ENCODE measurements at regions not wholly inside any gene's neighbourhood (a gene's known extent, or its start where the extent isn't known, plus 50 kb on each side); places are given as distances from the start of the nearest gene placed in this dataset.

DNA sequence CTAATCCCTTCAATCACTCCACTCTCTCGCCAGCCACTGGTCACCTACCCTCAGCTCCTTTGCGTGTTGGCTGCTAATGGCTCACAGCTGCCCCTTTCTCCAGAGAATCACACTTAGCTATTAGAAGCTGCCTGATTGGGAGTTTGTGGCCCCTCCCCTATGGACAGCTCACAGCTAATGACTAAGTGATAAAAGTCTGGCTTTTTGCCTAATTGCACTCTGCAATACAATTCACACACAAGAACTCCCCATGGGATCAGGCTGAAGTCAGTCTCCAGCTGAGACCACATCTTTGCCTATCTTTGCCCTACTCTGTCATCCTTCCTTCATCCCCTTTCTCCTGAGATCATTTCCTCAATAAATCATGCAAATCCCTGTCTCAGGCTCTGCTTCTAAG, 701.9 kb upstream of the RAB6C start:
- no peak for DNase-seq (ENCODE audit: low spot score)

DNA sequence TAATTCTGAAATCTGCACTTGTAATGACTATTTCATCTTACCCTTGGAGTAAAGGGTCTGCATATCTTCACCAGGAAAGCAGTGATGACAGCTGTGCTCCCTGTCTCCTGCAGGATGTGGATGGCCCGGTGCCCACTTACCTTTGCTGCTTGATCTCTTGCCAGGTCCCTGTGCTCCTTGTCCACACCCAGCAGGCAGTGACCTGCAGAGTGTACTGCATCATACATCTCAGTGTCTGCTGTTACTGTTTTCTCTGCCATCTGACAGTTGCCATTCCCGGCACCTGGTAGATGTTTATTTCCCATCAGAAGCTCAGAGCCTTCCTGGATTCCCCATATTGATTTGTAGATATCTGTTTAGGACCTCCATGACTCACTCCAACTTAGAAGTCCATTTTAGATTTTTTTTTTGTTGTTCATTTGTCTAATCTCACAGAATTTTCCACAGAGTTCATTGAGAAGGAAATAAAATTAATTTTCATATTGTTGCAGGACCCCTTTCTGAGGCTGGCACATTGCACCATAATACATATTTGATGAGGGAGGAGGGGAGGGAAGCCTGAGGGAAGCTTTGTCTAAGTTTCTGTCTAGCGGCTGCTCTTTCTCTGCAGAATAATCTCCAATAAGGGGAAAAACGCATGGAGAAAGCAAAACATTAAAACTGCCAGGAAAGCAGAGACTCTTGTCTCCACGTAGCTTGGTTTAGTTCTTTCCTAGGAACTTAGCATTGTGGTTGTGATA, 697.5 kb upstream of the RAB6C start:
- DNase-seq (ENCODE audit: low spot score) = no peak

DNA sequence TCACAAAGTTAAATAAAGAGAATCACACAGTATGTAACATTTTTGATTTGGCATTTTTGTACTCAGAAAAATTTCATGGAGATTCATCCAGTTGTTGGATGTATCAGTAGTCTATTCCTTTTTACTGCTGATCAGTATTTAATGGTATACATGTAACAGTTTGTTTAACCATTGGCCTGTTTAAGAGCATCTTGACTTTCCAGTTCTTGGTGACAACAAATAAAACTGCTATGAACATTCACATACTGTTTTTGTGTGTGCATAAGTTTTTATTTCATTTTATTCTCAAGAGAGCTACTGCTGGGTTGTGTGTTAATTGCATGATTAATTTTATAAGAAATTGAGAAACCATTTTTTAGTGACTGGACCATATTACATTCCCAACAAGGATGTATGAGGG, 694.5 kb upstream of the RAB6C start:
- DNase-seq (ENCODE audit: low spot score) = no peak

DNA sequence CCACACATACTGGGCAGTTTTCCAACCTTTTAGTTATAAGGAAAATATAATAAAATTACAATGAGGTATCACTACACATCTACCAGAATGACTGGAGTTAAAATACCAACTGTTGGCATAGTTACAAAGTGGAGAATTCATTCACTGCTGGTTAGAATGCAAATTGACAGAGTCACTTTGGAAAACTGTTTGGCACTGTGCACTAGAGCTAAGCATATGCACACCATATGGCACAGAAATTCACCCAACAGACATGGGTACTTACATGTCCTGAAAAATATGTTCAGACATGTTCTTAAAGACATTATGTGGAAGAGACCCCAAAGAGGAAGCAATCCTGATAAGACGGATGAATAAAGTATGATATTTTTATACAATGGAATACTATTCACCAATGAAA, 686.1 kb upstream of the RAB6C start:
- no peak for DNase-seq (ENCODE audit: low spot score)

DNA sequence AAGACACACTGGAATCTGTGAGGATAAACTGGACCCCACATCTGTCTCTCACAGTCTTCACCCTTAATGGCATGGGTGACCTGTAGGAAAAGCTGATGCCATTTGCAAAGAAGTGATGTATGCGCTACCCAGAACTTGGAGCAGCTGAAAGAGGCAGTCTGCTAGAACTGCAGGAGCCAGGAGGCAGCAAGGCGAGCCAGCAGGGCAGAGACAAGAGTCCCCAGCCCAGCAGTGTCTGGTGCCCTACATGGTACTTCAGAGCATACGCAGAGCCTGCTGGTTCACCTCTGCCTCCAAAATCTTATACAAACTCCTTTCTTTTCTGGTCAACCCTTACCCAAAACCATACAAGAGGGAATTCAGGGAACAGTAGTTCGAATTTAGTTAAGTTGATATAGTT, 683.1 kb upstream of the RAB6C start:
- DNase-seq (ENCODE audit: low spot score) = no peak

DNA sequence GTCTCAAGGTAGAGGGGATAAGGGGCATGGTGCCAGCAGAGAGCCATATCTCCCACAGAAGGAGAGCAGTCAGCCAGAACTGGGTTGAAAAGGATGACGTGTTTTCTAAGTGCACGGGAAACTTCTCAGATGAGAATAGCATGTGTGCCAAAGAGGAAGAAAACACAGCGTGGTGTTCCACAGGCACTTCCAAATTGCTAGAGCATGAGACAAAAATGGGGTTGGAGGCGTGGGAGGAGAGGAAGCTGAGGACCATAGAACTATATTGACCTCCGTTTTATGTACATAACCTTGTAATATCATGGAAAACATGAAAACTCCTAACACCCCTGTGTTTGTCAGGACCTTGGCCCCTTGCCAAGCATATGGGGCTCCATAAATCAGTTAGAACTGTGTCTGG, 682.7 kb upstream of the RAB6C start:
- no peak for DNase-seq (ENCODE audit: low spot score)

DNA sequence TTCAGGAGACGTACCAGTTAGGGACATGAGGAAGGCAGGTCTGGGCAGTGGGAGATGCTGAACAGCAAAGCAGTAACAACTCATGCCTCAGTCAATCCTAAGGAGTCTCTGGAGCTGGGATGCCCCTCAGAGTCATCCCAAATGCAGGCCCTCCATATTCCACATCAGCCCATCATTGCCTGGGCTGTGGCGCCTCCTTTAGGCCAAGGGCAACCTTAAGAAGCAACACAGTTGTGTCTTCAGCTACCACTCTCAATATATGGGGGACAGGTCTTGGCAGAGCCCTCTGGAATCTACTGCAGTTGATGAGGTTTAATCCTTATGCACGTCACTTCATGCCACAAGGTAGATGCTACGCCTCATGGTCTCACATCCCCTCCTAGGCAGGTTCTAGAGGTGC, 682.0 kb upstream of the RAB6C start:
- no peak for DNase-seq (ENCODE audit: low spot score)

DNA sequence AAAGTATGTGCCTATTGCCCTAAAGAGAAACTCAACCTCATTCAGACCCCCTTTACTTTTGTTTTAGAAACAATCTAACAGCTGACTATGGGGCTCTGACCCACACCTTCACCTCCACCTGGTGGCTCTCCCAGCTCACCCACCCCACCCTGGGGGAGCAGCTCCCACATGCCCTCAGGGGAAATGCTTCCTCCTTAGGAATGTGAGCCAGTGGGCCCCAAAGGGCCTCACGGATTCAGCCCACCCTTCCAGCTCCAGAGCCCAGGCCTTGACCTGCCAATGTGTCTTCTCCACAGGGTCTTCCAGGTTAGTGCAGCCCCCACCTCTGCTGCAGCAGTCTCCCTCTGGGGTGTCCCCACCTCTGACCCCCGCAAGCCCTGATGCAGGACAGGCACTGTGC, 680.1 kb upstream of the RAB6C start:
- DNase-seq (ENCODE audit: low spot score) = no peak

DNA sequence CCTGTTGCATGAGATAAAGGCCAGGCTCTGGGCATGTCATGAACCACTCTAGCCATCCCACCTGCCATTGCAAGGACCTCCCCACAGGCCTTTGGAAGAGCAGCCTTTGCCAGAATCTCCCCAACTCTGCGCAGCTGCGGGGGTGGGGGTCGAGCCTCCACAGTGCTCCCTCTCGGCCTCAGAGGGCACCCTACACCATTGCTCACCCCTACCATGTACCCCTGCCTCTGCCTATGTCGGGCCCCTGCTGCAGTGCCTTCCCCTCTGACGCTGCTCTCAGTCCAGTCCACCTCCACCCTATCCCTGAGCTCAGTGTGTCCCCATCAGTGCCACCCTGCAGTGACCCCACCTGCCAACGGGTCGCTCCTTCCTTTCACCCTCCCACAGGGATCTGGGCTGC, 679.7 kb upstream of the RAB6C start:
- DNase-seq (ENCODE audit: low spot score) = no peak

DNA sequence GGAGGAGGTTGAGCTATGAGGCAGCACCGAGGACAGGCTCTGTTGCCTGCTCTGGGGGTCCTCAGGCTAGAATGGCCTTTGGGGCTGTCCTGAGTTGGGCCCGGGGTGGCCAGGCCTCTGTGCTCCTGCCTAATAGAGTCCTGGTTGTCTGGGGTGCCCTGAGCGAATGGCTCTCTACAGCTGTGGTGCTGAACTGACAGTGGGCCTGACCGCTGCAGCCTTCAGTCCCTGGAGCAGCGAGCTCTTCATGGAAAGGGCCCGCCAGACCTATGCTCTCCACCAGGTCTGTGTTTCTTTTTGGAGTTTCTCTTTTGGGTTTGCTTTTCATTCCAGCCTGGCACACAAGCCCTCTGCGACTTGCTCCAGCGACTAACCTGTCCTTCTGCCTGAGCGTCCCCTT, 679.0 kb upstream of the RAB6C start:
- no peak for DNase-seq (ENCODE audit: low spot score)

DNA sequence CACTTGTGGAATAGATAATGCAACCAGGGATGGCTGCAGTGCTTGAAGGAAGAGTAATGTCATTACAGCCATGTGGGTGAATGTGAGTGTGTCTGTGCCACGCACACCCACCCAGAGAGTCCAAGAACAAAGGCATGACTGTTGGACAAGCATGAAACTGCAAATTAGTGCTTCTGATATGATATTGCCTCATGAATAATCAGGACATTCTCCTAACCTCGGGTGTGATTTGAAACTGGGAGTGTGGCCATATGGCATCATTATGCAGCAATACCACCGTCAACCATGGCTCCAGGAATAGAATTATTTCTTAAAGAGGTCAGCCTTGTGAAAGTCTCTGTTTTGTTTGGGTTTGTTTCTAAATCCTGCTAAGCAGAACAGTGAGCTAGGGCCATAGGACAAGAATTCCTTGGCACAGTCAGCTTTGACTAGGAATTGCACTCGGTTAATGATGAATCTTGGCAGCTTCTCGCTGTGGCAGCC, 678.0 kb upstream of the RAB6C start:
- DNase-seq (ENCODE audit: low spot score) = no peak

DNA sequence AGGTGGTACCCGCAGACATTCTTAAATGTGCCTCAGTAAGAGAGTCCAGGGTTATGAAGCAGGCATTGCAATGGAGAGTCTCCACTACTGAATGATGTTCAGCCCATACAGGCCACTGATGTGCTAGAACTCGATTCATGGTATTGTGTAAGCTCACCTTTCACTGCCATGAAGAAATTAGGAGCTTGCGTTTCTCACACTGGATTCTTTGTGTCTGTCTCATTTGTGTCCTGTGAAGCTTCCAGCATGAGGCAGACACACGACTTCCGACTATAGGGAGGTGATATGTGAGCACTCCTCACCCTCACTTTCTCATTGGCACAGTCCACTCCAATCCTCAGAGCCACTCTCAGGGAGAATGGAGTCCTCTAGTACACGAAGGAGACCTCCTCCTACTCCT, 677.4 kb upstream of the RAB6C start:
- no peak for DNase-seq (ENCODE audit: low spot score)

DNA sequence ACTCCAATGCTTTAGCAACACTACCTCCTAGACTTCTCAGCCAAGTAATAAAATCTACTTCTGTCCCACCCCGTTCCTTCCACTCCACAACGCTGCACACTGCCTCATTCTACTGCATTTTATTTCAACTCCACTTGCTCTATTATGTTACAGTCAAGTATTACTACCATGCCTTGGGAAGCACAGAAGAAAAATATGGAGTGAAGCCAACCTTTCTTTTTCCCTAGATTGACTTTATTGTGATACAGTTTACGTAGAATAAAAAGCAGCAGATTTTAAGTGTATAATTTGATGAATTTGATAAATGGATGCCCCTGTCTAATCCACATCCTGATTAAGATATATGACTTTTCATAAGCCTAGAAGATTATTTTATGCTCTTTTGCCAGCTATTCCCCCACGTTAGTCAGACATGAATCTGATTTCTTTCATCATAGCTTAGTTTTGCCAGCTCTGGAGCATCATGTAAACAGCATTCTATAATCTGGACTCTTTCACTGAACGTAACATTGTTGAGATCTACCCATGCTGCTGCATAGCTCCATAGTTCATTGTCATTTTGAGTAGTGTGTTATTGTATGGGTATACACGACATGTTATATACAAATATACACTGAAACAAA, 676.8 kb upstream of the RAB6C start:
- no peak for DNase-seq (ENCODE audit: low spot score)

DNA sequence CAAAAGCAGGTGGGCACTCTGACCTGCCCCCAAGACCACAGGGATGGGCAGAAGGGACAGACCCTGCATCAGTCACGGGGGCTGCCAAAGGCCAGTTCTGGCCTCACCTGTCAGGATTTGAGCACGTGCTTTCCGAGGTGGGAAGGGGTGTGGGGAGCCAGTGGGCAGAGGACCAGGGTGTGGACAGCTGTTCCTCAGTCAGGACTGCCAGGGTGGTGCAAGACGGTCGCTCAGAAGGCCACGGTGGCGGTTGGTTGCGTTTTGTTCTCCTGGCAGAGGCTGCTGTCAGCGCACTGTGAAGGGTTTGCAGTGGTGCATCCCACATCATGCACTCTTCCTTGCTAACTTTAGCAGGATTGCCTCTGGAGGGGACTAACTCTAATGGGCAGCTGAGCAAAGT, 665.3 kb upstream of the RAB6C start:
- no peak for DNase-seq (ENCODE audit: low spot score)

DNA sequence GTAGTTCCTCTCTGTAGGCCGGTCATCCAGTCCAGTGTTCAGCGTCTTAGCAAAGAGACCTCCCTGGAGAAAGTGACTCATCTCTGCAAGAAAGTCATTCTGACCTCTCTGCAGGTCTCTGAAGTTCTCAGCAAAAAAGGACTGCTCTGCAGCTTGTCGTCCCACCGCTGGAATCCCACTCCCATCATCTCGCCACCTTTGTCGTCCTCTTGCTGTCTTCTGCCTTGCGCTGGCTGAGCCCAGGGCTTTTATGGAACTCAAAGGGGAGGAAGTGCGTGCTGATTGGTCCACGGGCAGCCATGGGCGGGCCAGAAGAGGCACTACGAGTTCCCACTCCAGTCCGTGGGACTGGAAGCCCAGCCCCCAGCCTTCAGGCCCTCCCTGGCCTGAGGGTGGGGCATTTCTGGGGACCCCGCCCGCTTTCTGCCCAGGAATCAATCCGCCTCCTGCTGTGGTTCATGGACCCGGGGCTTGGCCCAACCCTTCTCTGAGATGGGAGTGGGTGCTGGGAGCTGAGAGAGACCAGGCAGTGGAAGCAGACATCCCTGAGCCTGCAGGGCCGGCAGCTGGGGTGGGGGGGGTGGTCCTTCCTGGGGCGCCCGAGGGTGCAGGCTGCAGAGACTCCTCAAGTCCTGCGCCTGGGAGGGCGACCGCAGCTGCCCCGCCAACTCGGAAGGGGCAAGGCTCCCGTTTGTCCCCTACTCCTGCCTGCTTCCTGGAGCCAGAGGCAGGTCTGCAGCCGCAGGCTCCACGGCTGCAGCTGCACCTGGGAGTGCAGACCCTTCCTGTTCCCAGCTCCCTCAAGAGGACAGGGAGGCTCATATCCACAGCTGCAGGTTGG, 660.7 kb upstream of the RAB6C start:
- no peak for DNase-seq (ENCODE audit: low spot score)

DNA sequence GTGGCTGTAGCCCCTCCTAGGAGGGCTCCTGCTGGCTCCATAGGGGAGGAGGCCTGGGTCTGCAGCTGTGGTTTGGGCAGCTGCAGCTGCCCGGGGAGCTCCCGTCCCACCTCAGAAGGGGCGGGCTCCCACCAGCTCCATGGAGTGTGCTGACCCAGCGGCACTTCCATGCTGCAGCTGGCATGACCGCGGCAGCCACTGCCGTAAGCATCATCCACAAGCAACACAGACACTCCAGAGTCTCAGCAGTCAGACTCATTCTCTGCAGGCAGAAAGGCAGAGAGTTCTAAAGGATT, 660.1 kb upstream of the RAB6C start:
- no peak for DNase-seq (ENCODE audit: low spot score)

DNA sequence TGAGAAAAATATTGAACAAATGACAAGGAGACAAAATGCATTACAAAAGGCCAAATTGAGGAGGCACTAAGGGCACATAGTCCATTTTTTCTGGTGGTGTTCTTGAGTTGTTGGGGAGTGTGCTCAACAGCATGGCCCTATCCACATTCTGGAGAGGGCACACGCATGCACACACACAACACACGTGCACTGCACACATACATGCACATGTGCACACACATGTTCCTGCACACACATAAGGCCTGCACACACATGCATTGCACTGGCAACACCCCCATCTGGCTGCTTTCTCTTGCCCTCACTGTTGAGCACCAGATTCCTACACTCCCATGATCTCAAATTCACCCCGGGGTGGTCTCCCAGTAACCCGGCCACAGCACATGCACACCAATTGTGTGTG, 659.2 kb upstream of the RAB6C start:
- no peak for DNase-seq (ENCODE audit: low spot score)

DNA sequence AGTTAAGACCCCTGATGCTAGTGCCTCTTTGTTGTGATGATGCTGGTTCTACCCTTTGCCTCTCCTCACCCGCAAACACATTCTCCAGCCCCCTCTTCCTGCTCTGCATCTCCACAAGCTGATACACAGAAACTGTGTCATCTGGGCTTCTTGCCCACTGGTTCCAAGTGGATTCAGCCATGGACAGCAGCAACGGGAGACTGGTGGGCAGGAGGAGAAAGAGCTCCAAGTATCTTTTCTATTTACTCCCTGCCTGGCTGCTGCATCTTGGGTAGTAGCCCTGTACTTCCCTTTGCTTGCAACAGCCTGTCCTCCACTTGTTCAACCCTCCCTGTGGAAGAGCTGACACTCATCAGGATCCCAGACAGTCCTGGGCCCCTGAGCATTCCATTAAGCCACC, 655.1 kb upstream of the RAB6C start:
- no peak for DNase-seq (ENCODE audit: low spot score)

DNA sequence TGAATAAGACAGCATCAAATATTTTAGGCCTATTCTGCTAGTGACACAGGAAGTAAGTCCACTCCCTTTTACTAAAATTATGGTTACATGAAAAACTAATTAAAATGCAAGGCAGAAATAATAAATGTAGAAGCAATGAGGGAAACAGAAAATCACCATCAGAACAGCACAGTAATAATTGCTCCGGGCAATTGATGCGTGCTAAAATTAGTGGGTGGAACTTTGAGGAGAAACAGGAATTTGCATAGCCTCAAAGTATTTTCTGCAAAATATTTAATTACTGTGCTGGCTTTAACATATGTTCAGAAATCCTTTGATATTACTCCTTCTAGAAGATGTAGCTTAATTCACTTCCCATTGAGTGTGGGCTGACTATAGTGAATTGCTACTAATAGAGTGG, 654.3 kb upstream of the RAB6C start:
- no peak for DNase-seq (ENCODE audit: low spot score)

DNA sequence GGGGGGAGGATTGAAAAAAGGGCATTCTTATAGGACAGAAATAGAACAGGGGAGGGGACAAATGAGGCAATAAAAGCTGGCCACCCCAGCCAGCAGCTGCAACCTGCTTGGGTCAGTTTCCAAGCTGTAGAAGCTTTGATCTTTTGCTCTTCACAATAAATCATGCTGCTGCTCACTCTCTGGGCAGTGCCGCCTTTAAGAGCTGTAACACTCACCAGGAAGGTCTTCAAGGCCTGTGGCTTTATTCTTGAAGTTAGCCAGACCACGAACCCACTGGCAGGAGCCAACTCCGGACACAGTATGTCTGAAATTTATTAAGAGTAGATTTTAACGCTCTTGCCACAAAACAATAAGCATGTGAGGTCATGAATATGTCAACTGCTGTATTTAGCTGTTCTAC, 649.9 kb upstream of the RAB6C start:
- no peak for DNase-seq (ENCODE audit: low spot score)

DNA sequence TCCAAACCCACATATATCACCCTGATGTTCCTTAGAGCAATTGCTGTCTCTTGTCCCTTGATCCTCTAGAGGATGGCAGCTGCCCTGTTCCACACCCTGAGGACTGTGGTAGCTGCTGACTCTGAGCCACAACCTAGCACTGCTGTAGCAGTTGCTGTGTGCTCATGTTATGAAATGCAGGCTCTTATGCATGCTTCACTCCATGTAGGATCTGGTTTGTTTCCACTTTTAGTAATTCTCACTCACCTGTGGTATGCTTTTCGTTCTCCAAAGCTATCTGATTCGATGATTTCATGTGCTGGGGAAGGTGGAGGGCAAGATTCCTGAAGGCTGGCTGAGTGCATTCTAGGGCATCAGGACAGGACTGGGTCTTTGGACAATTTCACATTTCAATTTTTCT, 649.0 kb upstream of the RAB6C start:
- no peak for DNase-seq (ENCODE audit: low spot score)

DNA sequence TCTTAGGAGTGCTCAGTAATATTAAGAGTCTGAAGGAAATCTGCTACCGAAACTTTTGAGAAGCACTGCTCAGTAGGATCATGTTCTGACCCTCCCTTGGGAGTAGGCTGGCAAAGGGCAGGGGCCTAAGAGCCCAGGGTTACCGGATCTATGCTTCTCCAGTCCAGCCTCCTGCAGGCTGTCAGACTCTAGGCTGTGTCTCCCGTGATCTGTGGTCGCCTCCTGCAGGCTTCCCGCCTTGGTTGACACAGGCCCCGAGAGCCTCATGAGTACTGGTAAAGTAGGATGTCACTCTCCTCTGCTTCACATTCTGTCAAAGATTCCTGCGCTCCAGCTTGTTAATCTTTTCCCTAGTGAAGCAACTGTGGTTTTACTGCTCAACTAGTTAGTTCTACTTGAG, 647.8 kb upstream of the RAB6C start:
- no peak for DNase-seq (ENCODE audit: low spot score)

DNA sequence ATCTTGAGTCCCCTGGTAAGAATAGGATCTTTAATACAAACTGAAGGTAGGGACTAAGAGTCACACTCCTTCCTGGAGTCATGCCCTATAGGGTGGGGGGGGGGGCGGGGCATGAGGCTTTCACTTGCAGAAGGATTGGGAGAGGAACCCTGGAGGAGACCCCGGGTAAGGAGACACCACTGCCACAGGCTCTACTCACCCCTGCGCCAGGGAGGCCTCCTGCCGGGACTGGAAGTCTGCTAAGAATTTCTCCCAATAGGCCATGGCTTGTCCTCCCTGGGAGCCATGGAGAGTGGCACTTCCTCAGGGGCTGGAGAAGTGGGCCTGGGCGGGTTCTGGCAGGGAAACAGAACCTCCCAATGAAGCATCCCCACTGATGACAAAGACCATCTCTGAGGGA, 645.3 kb upstream of the RAB6C start:
- no peak for DNase-seq (ENCODE audit: low spot score)
